GM18498 (cell line): ENCODE measurements at regions not wholly inside any gene's neighbourhood (a gene's known extent, or its start where the extent isn't known, plus 50 kb on each side); places are given as distances from the start of the nearest gene placed in this dataset.
"Not testable (repeated sequence)": the region's sequence is repeated elsewhere in the genome, so short reads cannot be mapped to it uniquely, and the experiment has no call there.

ENCODE experiments used
- ATAC-seq: cut with Tn5 transposase; IDR thresholded peaks from one replicate; pipeline ENCODE4 v1.9.1; 2021; ENCODE audit warnings: mild to moderate bottlenecking, moderate library complexity; ENCODE audit not compliant: unreplicated experiment

- ATAC-seq, result no peak
Measured at GRCh38 chr7:89770161-89770560, 384.1 kb upstream of the STEAP1 start.

GRCh38 chr7:89771003-89771636, 383.1 kb upstream of the STEAP1 start:
- no peak for ATAC-seq

GRCh38 chr7:89772276-89772675, 382.0 kb upstream of the STEAP1 start:
- no peak for ATAC-seq

GRCh38 chr7:89773611-89774010, 380.7 kb upstream of the STEAP1 start:
- ATAC-seq, result no peak

GRCh38 chr7:89775459-89775858, 378.8 kb upstream of the STEAP1 start:
- no peak for ATAC-seq

GRCh38 chr7:89776980-89777379, 377.3 kb upstream of the STEAP1 start:
- ATAC-seq, result no peak

GRCh38 chr7:89777499-89777898, 376.8 kb upstream of the STEAP1 start:
- ATAC-seq, result no peak

- ATAC-seq, result no peak
Measured at GRCh38 chr7:89780291-89780690, 374.0 kb upstream of the STEAP1 start.

GRCh38 chr7:89796481-89796880, 357.8 kb upstream of the STEAP1 start:
- no peak for ATAC-seq

- ATAC-seq, result no peak
Measured at GRCh38 chr7:89797965-89798598, 356.2 kb upstream of the STEAP1 start.

- ATAC-seq, result no peak
Measured at GRCh38 chr7:89798599-89798996, 355.7 kb upstream of the STEAP1 start.

GRCh38 chr7:89800761-89801160, 353.5 kb upstream of the STEAP1 start:
- ATAC-seq, result no peak

GRCh38 chr7:89809291-89809690, 345.0 kb upstream of the STEAP1 start:
- no peak for ATAC-seq

GRCh38 chr7:89813081-89813480, 341.2 kb upstream of the STEAP1 start:
- no peak for ATAC-seq

- ATAC-seq, result no peak
Measured at GRCh38 chr7:89826121-89826520, 328.1 kb upstream of the STEAP1 start.

- ATAC-seq, result no peak
Measured at GRCh38 chr7:89826557-89826956, 327.7 kb upstream of the STEAP1 start.

GRCh38 chr7:89837515-89837914, 316.8 kb upstream of the STEAP1 start:
- no peak for ATAC-seq

GRCh38 chr7:89839329-89839728, 314.9 kb upstream of the STEAP1 start:
- peak; percentile 70 for ATAC-seq

GRCh38 chr7:89845952-89846351, 308.3 kb upstream of the STEAP1 start:
- no peak for ATAC-seq

- no peak for ATAC-seq
Measured at GRCh38 chr7:89849052-89849451, 305.2 kb upstream of the STEAP1 start.

GRCh38 chr7:89857053-89857452, 297.2 kb upstream of the STEAP1 start:
- ATAC-seq, result not testable (repeated sequence)

GRCh38 chr7:89857767-89858166, 296.5 kb upstream of the STEAP1 start:
- no peak for ATAC-seq

- no peak for ATAC-seq
Measured at GRCh38 chr7:89887489-89887888, 266.8 kb upstream of the STEAP1 start.
